ENCODE measurements at regions not wholly inside any gene's neighbourhood (a gene's known extent, or its start where the extent isn't known, plus 50 kb on each side); places are given as distances from the start of the nearest gene placed in this dataset.

- Mint-ChIP-seq H3K4me1 (no peaks in the 10 kb centered on the region), H3K4me3 (no peak overlapping the region), H3K36me3 (peaks cover 32% of the 10 kb centered on the region), H3K9me3 (peaks cover 9% of the 10 kb centered on the region), H3K27me3 (no peaks in the 10 kb centered on the region), H3K27ac (no peak overlapping the region)
- no peak for DNase-seq
Observed at GRCh38 chr13:74406420-74406819, 272.2 kb upstream of the KLF12 start.

DNA sequence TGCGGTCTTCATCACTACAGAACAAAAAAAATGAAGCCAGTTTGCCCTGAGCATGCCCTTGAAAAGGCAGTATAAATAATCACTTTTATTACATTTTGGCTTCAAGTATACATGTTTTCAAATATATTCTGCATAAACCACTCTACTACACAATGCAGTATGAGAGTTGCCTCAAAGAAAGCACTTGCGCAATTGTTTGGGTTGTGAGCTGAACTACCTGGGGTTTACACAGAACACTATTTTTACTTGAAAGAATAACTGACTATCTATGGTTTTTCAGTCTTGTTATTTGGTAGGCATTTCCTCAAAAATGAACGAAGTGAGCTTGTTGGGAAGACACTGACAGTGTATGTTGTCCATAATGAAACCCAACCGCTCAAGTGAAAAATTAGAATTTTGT, 264.4 kb upstream of the KLF12 start:
- no peak overlapping the region for H3K27ac Mint-ChIP-seq
- no peaks in the 10 kb centered on the region for H3K27me3 Mint-ChIP-seq
- no peak overlapping the region for H3K4me3 Mint-ChIP-seq
- H3K36me3 Mint-ChIP-seq = peaks cover 22% of the 10 kb centered on the region
- no peak for DNase-seq
- peaks cover 4% of the 10 kb centered on the region for H3K4me1 Mint-ChIP-seq
- H3K9me3 Mint-ChIP-seq = peaks cover 3% of the 10 kb centered on the region

- H3K36me3 Mint-ChIP-seq = peaks cover 32% of the 10 kb centered on the region
- H3K27ac Mint-ChIP-seq = no peak overlapping the region
- H3K4me3 Mint-ChIP-seq = no peak overlapping the region
- no peaks in the 10 kb centered on the region for H3K27me3 Mint-ChIP-seq
- DNase-seq = no peak
- peaks cover 22% of the 10 kb centered on the region for H3K9me3 Mint-ChIP-seq
- H3K4me1 Mint-ChIP-seq = no peaks in the 10 kb centered on the region
Observed at GRCh38 chr13:74389056-74389455, 254.9 kb upstream of the KLF12 start.

DNA sequence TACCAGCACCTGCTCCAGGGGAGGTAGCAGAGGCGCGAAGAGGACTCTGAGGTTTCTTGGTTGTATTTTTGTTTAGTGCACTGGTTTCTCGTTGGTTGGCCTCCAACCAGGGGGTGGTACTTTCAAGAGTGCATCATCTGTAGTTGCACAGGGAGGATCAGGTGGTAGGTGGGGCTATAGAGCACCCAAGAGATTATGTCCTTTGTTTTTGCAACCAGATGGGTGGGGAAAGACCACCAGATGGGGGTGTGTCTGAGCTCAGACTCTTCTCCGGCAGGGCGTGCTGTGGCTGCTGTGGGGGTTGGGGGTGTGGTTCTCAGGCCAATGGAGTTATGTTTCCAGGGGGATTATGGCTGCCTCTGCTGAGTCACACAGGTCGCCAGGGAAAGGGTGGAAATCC, 254.4 kb upstream of the KLF12 start:
- H3K9me3 Mint-ChIP-seq = peaks cover 25% of the 10 kb centered on the region
- H3K36me3 Mint-ChIP-seq = peaks cover 36% of the 10 kb centered on the region
- no peaks in the 10 kb centered on the region for H3K27me3 Mint-ChIP-seq
- H3K4me3 Mint-ChIP-seq = no peak overlapping the region
- H3K4me1 Mint-ChIP-seq = no peaks in the 10 kb centered on the region
- no peak overlapping the region for H3K27ac Mint-ChIP-seq
- no peak for DNase-seq

DNA sequence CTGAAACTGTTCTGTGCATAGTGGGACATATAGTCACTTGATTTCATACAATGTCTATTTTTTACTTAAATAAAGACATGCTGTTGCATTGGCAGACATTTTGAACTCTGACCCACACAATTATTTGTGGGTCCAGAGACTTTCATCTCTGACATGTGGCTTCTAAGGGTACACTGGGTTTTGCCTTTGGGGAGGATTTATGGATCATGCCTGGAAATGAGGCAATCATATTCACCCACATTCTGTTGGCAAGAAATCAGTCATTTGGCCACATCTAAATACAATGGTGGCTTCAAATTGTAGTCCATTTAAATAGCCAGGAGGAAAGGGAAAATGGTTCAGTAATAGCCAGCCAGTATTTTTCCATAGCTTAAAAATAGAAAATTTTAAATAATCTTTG, 238.3 kb upstream of the KLF12 start:
- Mint-ChIP-seq H3K36me3 (peaks cover 1% of the 10 kb centered on the region), H3K4me3 (no peak overlapping the region), H3K27me3 (no peaks in the 10 kb centered on the region), H3K27ac (no peak overlapping the region), H3K9me3 (no peaks in the 10 kb centered on the region), H3K4me1 (peaks cover 4% of the 10 kb centered on the region)
- DNase-seq = no peak

DNA sequence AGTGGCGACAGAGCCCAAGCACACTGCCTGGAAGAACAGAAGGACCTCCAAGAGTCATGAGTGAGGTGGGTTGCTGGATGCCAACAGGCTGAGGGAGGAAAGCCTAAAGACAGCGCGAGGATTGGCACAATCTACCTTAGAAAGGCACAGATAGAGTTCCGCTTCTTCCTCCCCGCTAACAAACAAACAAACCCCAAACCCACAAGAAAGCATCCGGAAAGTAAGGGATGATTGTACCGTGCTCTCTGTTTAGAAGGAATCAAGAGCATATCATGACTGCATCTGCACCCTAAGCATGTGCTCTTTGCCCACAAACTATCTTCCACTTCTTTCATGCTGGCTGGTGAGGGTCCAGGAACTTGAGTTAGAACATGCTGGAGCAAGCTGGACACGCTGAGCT, 233.0 kb upstream of the KLF12 start:
- H3K36me3 Mint-ChIP-seq = peaks cover 12% of the 10 kb centered on the region
- H3K27me3 Mint-ChIP-seq = no peaks in the 10 kb centered on the region
- no peak overlapping the region for H3K4me3 Mint-ChIP-seq
- H3K4me1 Mint-ChIP-seq = peaks cover 2% of the 10 kb centered on the region
- H3K9me3 Mint-ChIP-seq = peaks cover 2% of the 10 kb centered on the region
- no peak overlapping the region for H3K27ac Mint-ChIP-seq
- DNase-seq = no peak

DNA sequence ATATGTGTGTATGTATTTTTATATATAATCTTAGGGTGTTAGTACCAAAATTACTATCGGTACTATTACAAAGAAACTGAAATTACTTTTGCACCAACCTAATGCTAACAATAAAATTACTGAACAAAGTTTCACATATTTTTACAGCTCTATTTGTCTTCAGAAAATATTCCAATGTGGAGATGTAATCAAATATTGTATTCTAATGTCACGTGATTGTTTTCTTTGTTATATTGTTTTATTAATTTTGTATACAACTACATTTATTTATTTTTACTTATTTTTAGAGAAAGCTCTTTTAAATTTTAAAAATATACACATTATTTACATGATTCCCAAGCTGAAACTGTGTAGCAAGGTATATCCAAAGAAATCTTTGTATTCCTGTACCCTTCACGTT, 227.1 kb upstream of the KLF12 start:
- Mint-ChIP-seq H3K9me3 (no peaks in the 10 kb centered on the region), H3K4me3 (no peak overlapping the region), H3K27ac (no peak overlapping the region), H3K36me3 (peaks cover 10% of the 10 kb centered on the region), H3K4me1 (no peaks in the 10 kb centered on the region), H3K27me3 (no peaks in the 10 kb centered on the region)
- DNase-seq = no peak

- no peak for DNase-seq
- no peaks in the 10 kb centered on the region for H3K27me3 Mint-ChIP-seq
- H3K36me3 Mint-ChIP-seq = peaks cover 28% of the 10 kb centered on the region
- peaks cover 30% of the 10 kb centered on the region for H3K9me3 Mint-ChIP-seq
- H3K27ac Mint-ChIP-seq = no peak overlapping the region
- H3K4me1 Mint-ChIP-seq = peaks cover 5% of the 10 kb centered on the region
- H3K4me3 Mint-ChIP-seq = no peak overlapping the region
Observed at GRCh38 chr13:74346960-74347359, 212.8 kb upstream of the KLF12 start.

- H3K9me3 Mint-ChIP-seq = peaks cover 8% of the 10 kb centered on the region
- no peak overlapping the region for H3K27ac Mint-ChIP-seq
- H3K36me3 Mint-ChIP-seq = peaks cover 10% of the 10 kb centered on the region
- no peaks in the 10 kb centered on the region for H3K27me3 Mint-ChIP-seq
- no peak overlapping the region for H3K4me3 Mint-ChIP-seq
- DNase-seq = no peak
- H3K4me1 Mint-ChIP-seq = no peaks in the 10 kb centered on the region
Observed at GRCh38 chr13:74338341-74338740, 204.1 kb upstream of the KLF12 start.

DNA sequence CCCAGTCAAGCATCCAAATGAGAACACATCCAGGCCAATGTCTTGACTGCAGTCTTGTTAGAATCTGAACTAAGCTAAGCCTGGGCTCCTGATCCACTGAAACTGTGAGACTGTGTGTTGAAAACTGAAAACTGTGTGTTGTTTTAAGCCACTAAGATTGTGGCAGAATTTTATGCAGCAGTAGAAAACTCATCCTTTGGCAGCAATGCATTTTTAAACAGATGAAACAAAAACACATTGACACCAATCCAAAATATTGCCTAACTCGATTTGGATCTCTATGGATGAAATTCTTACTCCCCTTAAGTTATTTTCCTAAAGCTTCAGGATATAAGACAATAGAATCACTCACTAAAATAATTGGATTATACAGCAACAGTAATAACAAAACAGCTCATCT, 202.3 kb upstream of the KLF12 start:
- peaks cover 4% of the 10 kb centered on the region for H3K36me3 Mint-ChIP-seq
- no peak for DNase-seq
- no peaks in the 10 kb centered on the region for H3K9me3 Mint-ChIP-seq
- no peak overlapping the region for H3K4me3 Mint-ChIP-seq
- H3K27ac Mint-ChIP-seq = no peak overlapping the region
- H3K27me3 Mint-ChIP-seq = no peaks in the 10 kb centered on the region
- H3K4me1 Mint-ChIP-seq = no peaks in the 10 kb centered on the region

- Mint-ChIP-seq H3K4me1 (no peaks in the 10 kb centered on the region), H3K9me3 (no peaks in the 10 kb centered on the region), H3K4me3 (no peak overlapping the region), H3K36me3 (peaks cover 1% of the 10 kb centered on the region), H3K27me3 (no peaks in the 10 kb centered on the region), H3K27ac (no peak overlapping the region)
- no peak for DNase-seq
Observed at GRCh38 chr13:74335370-74335769, 201.2 kb upstream of the KLF12 start.

GRCh38 chr13:74329962-74330361, 195.8 kb upstream of the KLF12 start:
- H3K9me3 Mint-ChIP-seq = no peaks in the 10 kb centered on the region
- H3K4me1 Mint-ChIP-seq = no peaks in the 10 kb centered on the region
- DNase-seq = no peak
- no peak overlapping the region for H3K4me3 Mint-ChIP-seq
- no peaks in the 10 kb centered on the region for H3K27me3 Mint-ChIP-seq
- peaks cover 3% of the 10 kb centered on the region for H3K36me3 Mint-ChIP-seq
- no peak overlapping the region for H3K27ac Mint-ChIP-seq

DNA sequence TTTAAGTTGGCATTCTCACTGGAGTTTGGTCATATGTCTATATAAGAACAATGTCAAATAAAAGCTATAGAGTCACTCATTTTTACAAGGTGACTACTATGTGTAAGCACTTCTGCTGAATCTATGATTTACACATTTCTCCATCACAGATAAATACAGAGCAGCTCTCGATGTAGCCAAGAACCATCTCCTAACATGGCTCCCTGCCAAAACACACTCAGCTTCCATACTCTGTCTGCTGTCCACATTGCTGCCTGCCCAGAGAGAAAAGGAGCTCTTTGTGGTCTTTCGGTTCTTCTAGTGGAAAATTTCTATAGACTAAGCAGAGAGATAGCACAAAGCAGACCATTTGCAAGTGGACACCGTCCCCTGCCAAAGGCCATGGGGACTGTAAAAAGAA, 190.9 kb upstream of the KLF12 start:
- DNase-seq = no peak
- no peaks in the 10 kb centered on the region for H3K27me3 Mint-ChIP-seq
- no peaks in the 10 kb centered on the region for H3K9me3 Mint-ChIP-seq
- H3K4me1 Mint-ChIP-seq = no peaks in the 10 kb centered on the region
- no peak overlapping the region for H3K27ac Mint-ChIP-seq
- H3K4me3 Mint-ChIP-seq = no peak overlapping the region
- H3K36me3 Mint-ChIP-seq = peaks cover 3% of the 10 kb centered on the region

- H3K4me1 Mint-ChIP-seq = no peaks in the 10 kb centered on the region
- H3K36me3 Mint-ChIP-seq = peaks cover 3% of the 10 kb centered on the region
Observed at GRCh38 chr13:74324338-74324737, 190.1 kb upstream of the KLF12 start.

DNA sequence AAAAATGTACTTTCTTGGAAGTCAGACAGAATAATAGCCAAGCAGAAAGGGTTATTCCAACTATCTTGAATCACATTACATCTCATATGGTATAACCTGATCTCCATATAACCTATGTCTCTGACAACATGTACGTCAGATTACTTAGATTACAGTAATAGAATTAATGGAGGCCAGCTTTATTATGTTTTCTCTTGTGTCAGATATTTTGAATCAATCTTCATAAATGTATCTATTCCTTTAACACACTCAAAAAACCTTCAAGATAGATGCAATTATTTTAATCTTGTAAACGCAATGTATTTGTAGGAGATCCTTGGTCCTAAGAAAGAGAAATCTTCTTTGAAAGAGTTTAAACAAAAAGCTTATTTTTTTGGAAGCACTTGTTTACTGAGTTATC, 188.4 kb upstream of the KLF12 start:
- Mint-ChIP-seq H3K27me3 (no peaks in the 10 kb centered on the region), H3K4me1 (no peaks in the 10 kb centered on the region), H3K27ac (no peak overlapping the region), H3K36me3 (peaks cover 3% of the 10 kb centered on the region), H3K4me3 (no peak overlapping the region), H3K9me3 (no peaks in the 10 kb centered on the region)
- no peak for DNase-seq

More at GRCh38 chr13:74324338-74324737, 190.1 kb upstream of the KLF12 start:
- Mint-ChIP-seq H3K4me3 (no peak overlapping the region), H3K9me3 (no peaks in the 10 kb centered on the region), H3K27me3 (no peaks in the 10 kb centered on the region), H3K27ac (no peak overlapping the region)
- DNase-seq = no peak

- no peak overlapping the region for H3K4me3 Mint-ChIP-seq
- H3K4me1 Mint-ChIP-seq = peaks cover 4% of the 10 kb centered on the region
- no peaks in the 10 kb centered on the region for H3K36me3 Mint-ChIP-seq
- H3K9me3 Mint-ChIP-seq = no peaks in the 10 kb centered on the region
- H3K27ac Mint-ChIP-seq = no peak overlapping the region
- DNase-seq = no peak
- no peaks in the 10 kb centered on the region for H3K27me3 Mint-ChIP-seq
Observed at GRCh38 chr13:74320282-74320681, 186.1 kb upstream of the KLF12 start.

DNA sequence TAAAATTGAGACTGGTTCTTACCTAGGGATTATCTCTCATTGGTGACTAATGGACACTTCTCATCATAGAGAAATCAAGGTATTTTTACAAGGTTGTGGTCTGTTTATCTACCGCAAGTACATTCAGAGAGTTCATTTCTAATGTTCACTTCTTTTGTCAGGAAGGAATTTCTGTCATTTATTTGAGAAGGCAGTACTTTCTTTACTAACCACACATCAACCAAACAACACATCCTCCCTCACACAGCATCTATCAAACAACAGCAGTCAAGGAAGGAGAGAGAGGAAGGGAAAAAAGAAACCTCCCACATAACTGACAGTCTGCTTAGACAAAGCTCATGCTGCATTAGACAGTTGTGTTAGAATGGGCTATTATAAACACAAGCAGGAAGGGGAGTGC, 182.3 kb upstream of the KLF12 start:
- peaks cover 4% of the 10 kb centered on the region for H3K4me1 Mint-ChIP-seq
- H3K27ac Mint-ChIP-seq = no peak overlapping the region
- H3K27me3 Mint-ChIP-seq = no peaks in the 10 kb centered on the region
- H3K36me3 Mint-ChIP-seq = no peaks in the 10 kb centered on the region
- DNase-seq = no peak
- H3K9me3 Mint-ChIP-seq = peaks cover 5% of the 10 kb centered on the region
- no peak overlapping the region for H3K4me3 Mint-ChIP-seq

All from activated naive CD8-positive, alpha-beta T cell treated with anti-CD3 and anti-CD28 coated beads for 36 hours (primary cell).